ENCODE measurements at regions not wholly inside any gene's neighbourhood (a gene's known extent, or its start where the extent isn't known, plus 50 kb on each side); places are given as distances from the start of the nearest gene placed in this dataset.

- no peak overlapping the region for H3K4me3 Mint-ChIP-seq
- no peak for TF ChIP-seq CTCF (IDR thresholded peaks at IDR 0.05)
- H3K4me1 Mint-ChIP-seq (ENCODE audit: low read depth) = no peaks in the 10 kb centered on the region
- peaks cover 16% of the 10 kb centered on the region for H3K27me3 Mint-ChIP-seq
- ChIA-PET CTCF (interaction anchor here (1.4 kb wide), 1 partner anchor 796 kb away, joined by 3 read pairs; no protein-coding TSS in a partner anchor), POLR2A (no interaction called here)
- no peak overlapping the region for H3K27ac Mint-ChIP-seq
- Histone ChIP-seq H3K4me1 (ENCODE audit: insufficient read depth, low read length) (no peaks in the 10 kb centered on the region), H3K36me3 (ENCODE audit: insufficient read depth, low read length) (no peaks in the 10 kb centered on the region), H3K27ac (ENCODE audit: low read depth in 1 of 2, low read length in 2 of 2) (no peak overlapping the region), H3K9me3 (ENCODE audit: control insufficient read depth in 1 of 2, insufficient read depth in 1 of 2, low read length in 2 of 2) (peaks cover 0 to 5% of the 10 kb centered on the region in 2 experiments), H3K4me3 (ENCODE audit: low read length) (no peak overlapping the region), H3K27me3 (ENCODE audit: control insufficient read depth in 1 of 2, insufficient read depth in 2 of 2, low read length in 2 of 2) (peaks cover under 1 to 2% of the 10 kb centered on the region in 2 experiments)
- intact Hi-C loops (cut with DNase I, micrococcal nuclease) = no loop called here
- no peaks in the 10 kb centered on the region for H3K9me3 Mint-ChIP-seq
- no peak for ATAC-seq (ENCODE audit: poor library complexity)
- H3K36me3 Mint-ChIP-seq (ENCODE audit: low read depth) = no peaks in the 10 kb centered on the region
- peak in 2 of 14 experiments; percentile 18 to 31 for DNase-seq
Measured at GRCh38 chr14:101235335-101236103, 325.8 kb upstream of the DIO3 start.

GRCh38 chr14:101236496-101237251 is 324.6 kb upstream of the DIO3 start:
- peaks cover 3 to 10% of the 10 kb centered on the region in 2 experiments for H3K27me3 ChIP-seq (ENCODE audit: control insufficient read depth in 1 of 2, insufficient read depth in 2 of 2, low read length in 2 of 2)
- no peak overlapping the region for H3K27ac ChIP-seq (ENCODE audit: low read depth in 1 of 2, low read length in 2 of 2)
- Mint-ChIP-seq H3K36me3 (ENCODE audit: low read depth) (no peaks in the 10 kb centered on the region), H3K4me1 (ENCODE audit: low read depth) (no peaks in the 10 kb centered on the region), H3K27ac (no peak overlapping the region), H3K4me3 (no peak overlapping the region), H3K27me3 (peaks cover 27% of the 10 kb centered on the region), H3K9me3 (peaks cover 3% of the 10 kb centered on the region)
- peaks cover 0 to 8% of the 10 kb centered on the region in 2 experiments for H3K9me3 ChIP-seq (ENCODE audit: control insufficient read depth in 1 of 2, insufficient read depth in 1 of 2, low read length in 2 of 2)
- ChIA-PET CTCF (no interaction called here), POLR2A (no interaction called here)
- intact Hi-C loops (cut with DNase I, micrococcal nuclease) = no loop called here
- no peak for ATAC-seq (ENCODE audit: poor library complexity)
- no peaks in the 10 kb centered on the region for H3K36me3 ChIP-seq (ENCODE audit: insufficient read depth, low read length)
- no peaks in the 10 kb centered on the region for H3K4me1 ChIP-seq (ENCODE audit: insufficient read depth, low read length)
- H3K4me3 ChIP-seq (ENCODE audit: low read length) = no peak overlapping the region
- TF ChIP-seq CTCF (IDR thresholded peaks at IDR 0.05) = no peak
- DNase-seq = peak in 1 of 14 experiments; percentile 14

GRCh38 chr14:101237252-101237616 is 324.1 kb upstream of the DIO3 start:
- no peaks in the 10 kb centered on the region for H3K4me1 Mint-ChIP-seq (ENCODE audit: low read depth)
- DNase-seq = peak in 1 of 14 experiments; percentile 22
- no peak overlapping the region for H3K4me3 Mint-ChIP-seq
- H3K27ac ChIP-seq (ENCODE audit: low read depth in 1 of 2, low read length in 2 of 2) = no peak overlapping the region
- H3K36me3 ChIP-seq (ENCODE audit: insufficient read depth, low read length) = no peaks in the 10 kb centered on the region
- POLR2A ChIA-PET = no interaction called here
- peaks cover 31% of the 10 kb centered on the region for H3K27me3 Mint-ChIP-seq
- peaks cover 3 to 10% of the 10 kb centered on the region in 2 experiments for H3K27me3 ChIP-seq (ENCODE audit: control insufficient read depth in 1 of 2, insufficient read depth in 2 of 2, low read length in 2 of 2)
- H3K4me3 ChIP-seq (ENCODE audit: low read length) = no peak overlapping the region
- no peak for TF ChIP-seq CTCF (IDR thresholded peaks at IDR 0.05)
- no peaks in the 10 kb centered on the region for H3K36me3 Mint-ChIP-seq (ENCODE audit: low read depth)
- peaks cover 3% of the 10 kb centered on the region for H3K9me3 Mint-ChIP-seq
- no peak for ATAC-seq (ENCODE audit: poor library complexity)
- H3K4me1 ChIP-seq (ENCODE audit: insufficient read depth, low read length) = no peaks in the 10 kb centered on the region
- H3K27ac Mint-ChIP-seq = no peak overlapping the region
- H3K9me3 ChIP-seq (ENCODE audit: control insufficient read depth in 1 of 2, insufficient read depth in 1 of 2, low read length in 2 of 2) = peaks cover 0 to 10% of the 10 kb centered on the region in 2 experiments
- CTCF ChIA-PET = no interaction called here
- intact Hi-C loops (cut with DNase I, micrococcal nuclease) = no loop called here

All from CD4-positive, alpha-beta T cell (primary cell).